ENCODE measurements at regions not wholly inside any gene's neighbourhood (a gene's known extent, or its start where the extent isn't known, plus 50 kb on each side); places are given as distances from the start of the nearest gene placed in this dataset.

GRCh38 chr5:4420177-4420576 lies 720.0 kb upstream of the ADAMTS16 start:
- DNase-seq: no peak

GRCh38 chr5:4420681-4421080 lies 719.4 kb upstream of the ADAMTS16 start:
- no peak for DNase-seq

- no peak for DNase-seq
Measured at GRCh38 chr5:4422247-4422646, 717.9 kb upstream of the ADAMTS16 start.

- no peak for DNase-seq
Measured at GRCh38 chr5:4424895-4425294, 715.2 kb upstream of the ADAMTS16 start.

GRCh38 chr5:4440536-4440935 lies 699.6 kb upstream of the ADAMTS16 start:
- no peak for DNase-seq

GRCh38 chr5:4442221-4442620 lies 697.9 kb upstream of the ADAMTS16 start:
- DNase-seq: no peak

GRCh38 chr5:4447657-4448056 lies 692.5 kb upstream of the ADAMTS16 start:
- no peak for DNase-seq

- peak; percentile 23 for DNase-seq
Measured at GRCh38 chr5:4453655-4454054, 686.5 kb upstream of the ADAMTS16 start.

GRCh38 chr5:4479426-4479825 lies 660.7 kb upstream of the ADAMTS16 start:
- no peak for DNase-seq

- no peak for DNase-seq
Measured at GRCh38 chr5:4480528-4481349, 659.4 kb upstream of the ADAMTS16 start.

- DNase-seq: no peak
Measured at GRCh38 chr5:4487581-4487980, 652.5 kb upstream of the ADAMTS16 start.

GRCh38 chr5:4511996-4512656 lies 628.0 kb upstream of the ADAMTS16 start:
- peak; percentile 40 for DNase-seq

- DNase-seq: no peak
Measured at GRCh38 chr5:4513381-4513780, 626.7 kb upstream of the ADAMTS16 start.

GRCh38 chr5:4514067-4514648 lies 626.0 kb upstream of the ADAMTS16 start:
- no peak for DNase-seq

- no peak for DNase-seq
Measured at GRCh38 chr5:4518903-4519672, 621.0 kb upstream of the ADAMTS16 start.

GRCh38 chr5:4520559-4520958 lies 619.6 kb upstream of the ADAMTS16 start:
- DNase-seq: no peak

GRCh38 chr5:4523038-4523437 lies 617.1 kb upstream of the ADAMTS16 start:
- no peak for DNase-seq

GRCh38 chr5:4531756-4532704 lies 608.1 kb upstream of the ADAMTS16 start:
- no peak for DNase-seq

- DNase-seq: no peak
Measured at GRCh38 chr5:4532705-4533080, 607.4 kb upstream of the ADAMTS16 start.

GRCh38 chr5:4533457-4534105 lies 606.5 kb upstream of the ADAMTS16 start:
- peak; percentile 32 for DNase-seq

- DNase-seq: no peak
Measured at GRCh38 chr5:4537489-4537888, 602.6 kb upstream of the ADAMTS16 start.
